Anterior cingulate cortex (tissue), 58 donors: ENCODE measurements at regions not wholly inside any gene's neighbourhood (a gene's known extent, or its start where the extent isn't known, plus 50 kb on each side); places are given as distances from the start of the nearest gene placed in this dataset.

Experiments
- DNase-seq, 58 donors: peaks; one replicate each; lab custom pipeline; 2025; lab: John Stamatoyannopoulos, UW

DNA sequence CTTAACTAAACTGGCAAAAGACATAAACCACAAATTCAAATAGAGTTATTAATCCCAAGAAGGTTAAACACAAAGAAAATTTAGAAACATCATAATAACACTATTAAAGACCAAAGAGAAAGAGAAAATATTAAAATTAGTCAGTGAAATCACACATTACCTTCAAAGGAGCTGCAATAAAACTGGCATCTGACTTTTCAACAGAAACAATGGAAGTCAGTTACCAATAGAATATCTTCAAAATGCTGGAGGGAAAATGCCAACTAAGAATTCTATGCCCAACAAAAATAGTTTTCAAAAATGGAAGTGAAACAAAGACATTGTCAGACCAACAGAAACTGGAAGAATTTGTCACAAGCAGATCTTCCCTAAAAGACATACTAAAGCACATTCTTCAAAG is 68.7 kb upstream of the RNF7 start:
- no peak for DNase-seq

DNA sequence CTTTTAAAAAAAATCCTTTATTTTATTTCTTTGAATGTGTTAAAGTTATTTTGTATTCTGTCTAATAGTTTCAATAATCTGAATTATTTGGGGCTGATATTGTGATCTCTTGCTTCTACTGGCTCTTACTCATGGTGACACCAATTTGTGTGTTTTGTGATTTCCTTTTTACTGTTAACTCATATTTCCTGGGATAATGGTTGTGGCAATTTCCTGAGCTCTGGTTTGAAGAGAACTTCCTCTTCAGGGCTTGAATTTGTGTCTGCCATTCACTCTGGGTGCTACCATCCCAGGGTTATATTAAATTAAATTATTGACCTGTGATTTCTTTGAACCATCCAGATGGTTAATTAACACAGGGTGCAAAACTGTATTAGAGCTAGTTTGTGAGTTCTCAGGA is 60.4 kb upstream of the RNF7 start:
- no peak for DNase-seq

GRCh38 chr3:141680620-141681389 is 57.3 kb upstream of the RNF7 start:
- DNase-seq: no peak

- DNase-seq: no peak
Observed at GRCh38 chr3:141681390-141681780, 56.7 kb upstream of the RNF7 start.

DNA sequence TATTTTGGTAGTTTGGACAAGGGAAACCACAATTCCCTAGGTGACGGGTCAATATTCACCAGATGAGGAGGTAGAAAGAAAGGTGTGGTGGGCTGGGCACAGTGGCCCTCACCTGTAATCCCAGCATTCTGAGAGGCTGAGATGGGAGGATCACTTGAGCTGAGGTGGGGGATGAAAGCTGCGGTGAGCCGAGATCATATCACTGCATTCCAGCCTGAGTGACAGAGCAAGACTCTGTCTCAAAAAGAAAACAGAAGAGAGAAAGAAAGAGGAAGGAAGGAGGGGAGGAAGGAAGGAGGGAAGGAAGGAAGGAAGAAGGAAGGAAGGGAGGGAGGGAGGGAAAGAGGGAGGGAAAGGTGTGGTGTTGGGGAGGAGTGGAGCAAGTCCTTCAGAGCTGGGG is 56.1 kb upstream of the RNF7 start:
- no peak for DNase-seq

DNA sequence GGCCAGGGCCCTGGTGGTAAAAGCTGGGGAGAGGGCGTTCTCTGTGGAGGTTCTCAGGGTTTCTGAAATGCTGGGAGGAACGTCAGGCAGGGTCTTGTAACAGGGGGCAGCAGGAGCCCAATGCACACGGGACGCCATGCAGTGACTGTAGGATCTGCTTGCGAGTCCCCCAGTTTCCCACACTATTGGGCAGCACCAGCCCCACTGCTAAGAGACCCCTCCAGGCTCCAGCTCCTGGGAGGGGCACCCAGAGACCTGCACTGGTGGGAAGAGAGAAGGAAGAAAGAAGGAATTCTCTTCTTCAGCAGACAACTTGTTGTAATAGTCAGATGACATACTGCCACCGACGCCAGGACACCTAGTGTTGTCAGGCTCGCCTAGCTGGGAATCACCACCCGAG is 55.2 kb upstream of the RNF7 start:
- peak in 1 of 58 donors; percentile 2 for DNase-seq

GRCh38 chr3:141684758-141685157 is 53.3 kb upstream of the RNF7 start:
- no peak for DNase-seq

DNA sequence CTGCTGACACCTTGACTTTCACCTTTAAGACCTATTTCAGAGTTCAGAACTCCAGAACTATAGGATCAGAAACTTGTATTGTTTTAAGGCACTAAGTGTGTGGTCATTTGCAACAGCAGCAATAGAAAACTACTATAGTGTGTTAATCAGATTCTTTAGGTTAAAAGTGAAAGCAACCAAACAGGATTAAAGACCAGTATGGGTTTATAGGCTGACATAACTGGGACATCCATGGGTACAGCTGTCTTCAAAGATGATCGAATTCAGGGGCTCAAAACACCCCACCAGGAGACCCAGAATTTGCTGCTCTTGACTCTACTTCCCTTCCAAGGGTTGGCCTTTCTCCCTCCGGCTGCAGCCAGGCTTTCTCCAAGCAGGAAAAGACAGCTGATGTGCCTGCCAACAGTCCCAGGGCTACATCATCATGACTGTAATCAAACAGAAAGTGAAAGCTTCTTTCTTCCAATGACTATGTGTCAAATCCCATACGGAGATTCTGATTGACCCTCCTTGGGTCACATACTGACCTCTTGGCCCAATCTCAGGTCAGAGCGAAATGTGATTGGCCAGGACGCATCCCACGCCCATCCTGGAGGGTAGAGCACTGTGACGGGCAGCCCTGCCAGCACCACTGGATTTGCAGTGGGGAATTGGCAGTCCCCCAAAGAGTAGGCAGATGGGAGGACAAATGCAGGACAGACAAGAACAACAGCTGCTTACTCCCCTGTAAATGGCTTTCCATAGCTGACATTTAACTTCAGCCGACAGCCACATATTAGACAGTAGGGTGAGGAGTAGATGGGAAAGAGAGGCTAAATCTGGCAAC is 51.4 kb upstream of the RNF7 start:
- DNase-seq: peak in 54 of 58 donors; percentile 4 to 88 (median 57)
